Fibroblast of skin of right quadriceps (primary cell): ENCODE measurements at regions not wholly inside any gene's neighbourhood (a gene's known extent, or its start where the extent isn't known, plus 50 kb on each side); places are given as distances from the start of the nearest gene placed in this dataset.
A peak's percentile ranks its signal among the peaks of the same experiment; 100 is the strongest.

Experiments used
- DNase-seq: peaks from one replicate; pipeline ENCODE4 v3.0.0-alpha.2; 2013

- DNase-seq: no peak
Measured at GRCh38 chr4:24279469-24279868, 304.9 kb downstream of the DHX15 start.

DNA sequence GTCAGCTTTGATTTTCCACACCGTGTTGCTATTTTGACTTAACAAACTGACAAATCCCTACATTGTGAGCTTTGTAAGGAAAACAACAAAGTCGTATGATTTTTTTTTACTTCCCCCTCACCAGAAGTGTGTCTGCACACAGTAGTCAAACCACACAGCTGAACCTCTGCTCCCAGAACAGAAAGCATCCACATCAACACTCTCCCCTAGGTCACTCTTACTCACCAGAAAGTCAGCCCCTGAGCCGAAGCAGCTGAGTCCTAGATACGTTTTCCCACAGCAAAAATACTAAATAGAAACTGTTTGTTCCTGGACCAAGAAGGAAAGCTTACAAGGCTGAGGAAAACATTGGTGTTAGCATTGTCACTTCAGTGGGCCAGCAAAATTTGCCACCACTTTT is 305.7 kb downstream of the DHX15 start:
- DNase-seq: peak; percentile 2

DNA sequence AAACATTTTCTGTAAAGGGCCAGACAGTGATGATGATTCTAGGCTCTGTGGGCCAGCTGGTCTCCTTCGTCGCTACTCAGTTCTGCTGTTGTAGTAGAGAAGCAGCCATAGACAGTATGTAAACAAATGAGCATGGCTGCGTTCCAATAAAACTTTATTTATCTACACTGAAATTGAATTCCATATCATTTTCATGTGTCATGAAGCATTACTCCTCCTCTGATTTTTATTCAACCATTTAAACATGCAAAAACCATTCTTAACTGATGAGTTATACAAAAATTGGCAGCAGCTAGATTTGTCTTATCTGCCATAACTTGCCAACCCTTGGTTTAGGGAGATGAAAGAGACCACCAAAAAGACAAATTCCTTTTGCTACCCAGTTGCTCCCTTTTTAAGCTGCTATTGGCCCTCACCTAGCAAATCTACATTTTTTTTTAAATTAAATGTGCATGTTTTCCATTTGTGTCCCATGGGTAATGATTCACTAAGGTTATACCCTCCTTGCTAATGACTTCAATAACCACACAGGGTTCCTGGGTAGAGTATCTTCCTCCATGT is 309.9 kb downstream of the DHX15 start:
- DNase-seq: peak; percentile 74

DNA sequence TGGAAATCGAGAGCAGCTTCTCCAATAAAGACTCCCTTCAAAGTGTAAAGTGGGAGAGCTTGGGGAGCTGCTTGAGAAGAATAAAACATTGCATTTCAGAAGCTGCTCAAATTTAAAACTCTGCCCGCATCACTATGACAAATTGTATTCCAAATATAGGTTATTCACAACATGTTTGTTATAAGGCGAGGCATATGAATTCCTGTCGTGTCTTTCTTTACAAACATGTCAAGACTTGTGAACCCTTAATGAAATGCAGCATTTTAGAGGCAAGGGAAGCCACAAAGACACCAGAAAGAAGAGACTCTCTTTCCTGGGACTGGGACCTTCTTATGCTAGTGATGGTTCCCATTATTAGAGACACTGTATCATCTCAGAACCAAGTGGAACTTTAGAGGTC is 311.2 kb downstream of the DHX15 start:
- DNase-seq: peak; percentile 2

- DNase-seq: peak; percentile 77
Measured at GRCh38 chr4:24266951-24267722, 317.2 kb downstream of the DHX15 start.

- no peak for DNase-seq
Measured at GRCh38 chr4:24265989-24266388, 318.4 kb downstream of the DHX15 start.

GRCh38 chr4:24262616-24263015 is 321.7 kb downstream of the DHX15 start:
- DNase-seq: peak; percentile 27

GRCh38 chr4:24262084-24262483 is 322.3 kb downstream of the DHX15 start:
- DNase-seq: no peak

GRCh38 chr4:24260923-24261564 is 323.3 kb downstream of the DHX15 start:
- DNase-seq: no peak

DNA sequence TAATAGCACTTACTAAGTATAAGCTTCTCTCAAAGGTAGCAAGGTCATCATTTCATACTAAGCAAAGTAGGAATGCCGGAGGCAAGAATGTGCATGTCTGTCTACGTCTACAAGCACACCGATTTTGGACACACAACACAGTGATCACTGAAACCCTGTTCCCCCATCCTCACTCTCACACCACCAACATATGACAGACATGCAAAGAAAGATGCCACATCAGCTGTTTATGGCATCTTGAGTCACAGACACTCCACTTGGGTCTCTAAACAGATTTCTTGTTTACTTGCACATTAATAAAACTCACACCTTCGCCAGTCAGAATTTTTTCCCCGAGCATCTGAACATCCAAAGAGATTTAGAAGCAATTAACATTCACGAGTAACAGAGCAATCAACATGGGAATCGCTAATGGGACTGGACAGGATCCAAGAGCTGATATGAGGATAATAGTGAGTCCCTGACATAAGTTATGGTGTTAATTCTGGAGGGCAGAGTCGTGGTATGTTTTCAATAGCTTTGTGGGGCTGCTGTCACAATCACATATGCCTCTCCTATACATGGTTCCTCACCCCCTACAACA is 324.1 kb downstream of the DHX15 start:
- DNase-seq: no peak

GRCh38 chr4:24256547-24256946 is 327.8 kb downstream of the DHX15 start:
- DNase-seq: no peak

- peak; percentile 4 for DNase-seq
Measured at GRCh38 chr4:24256066-24256465, 328.3 kb downstream of the DHX15 start.

DNA sequence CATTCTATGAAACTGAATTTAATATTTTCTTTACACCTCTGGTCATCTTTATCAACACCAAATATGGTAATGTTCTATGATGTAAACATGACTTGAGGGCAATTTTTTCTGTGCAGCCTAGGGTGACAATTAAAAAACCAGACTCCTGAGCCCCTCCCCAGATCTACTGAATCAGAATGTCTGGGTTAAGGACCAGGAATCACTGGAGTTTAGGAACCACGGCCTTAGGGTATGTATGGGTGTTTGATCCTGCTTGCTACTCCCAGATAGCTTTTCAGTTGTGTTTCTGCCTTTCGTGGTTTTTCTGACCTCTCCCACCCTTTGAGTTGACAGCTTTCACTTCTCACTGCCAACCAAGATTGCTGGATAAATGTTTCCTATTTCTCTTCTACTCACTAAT is 332.2 kb downstream of the DHX15 start:
- no peak for DNase-seq

DNA sequence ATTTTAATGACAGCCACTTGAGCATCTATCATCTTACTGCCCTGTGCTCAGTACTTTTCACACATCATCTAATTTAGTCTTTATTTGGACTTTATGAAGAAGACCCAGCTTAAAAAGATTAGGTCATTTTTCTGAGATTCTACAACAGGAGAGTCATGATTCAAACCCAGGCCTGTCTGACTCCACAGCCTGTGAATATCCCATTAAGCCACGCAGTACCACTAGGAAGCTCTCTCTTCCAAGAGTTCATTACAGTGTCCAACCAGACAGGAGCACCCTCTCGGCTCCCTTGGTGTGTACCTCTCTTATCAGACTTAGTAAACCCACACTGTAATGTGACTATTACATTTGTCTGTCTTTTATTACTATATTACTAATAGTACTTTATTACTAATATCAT is 332.8 kb downstream of the DHX15 start:
- no peak for DNase-seq

GRCh38 chr4:24249972-24250371 is 334.4 kb downstream of the DHX15 start:
- no peak for DNase-seq

DNA sequence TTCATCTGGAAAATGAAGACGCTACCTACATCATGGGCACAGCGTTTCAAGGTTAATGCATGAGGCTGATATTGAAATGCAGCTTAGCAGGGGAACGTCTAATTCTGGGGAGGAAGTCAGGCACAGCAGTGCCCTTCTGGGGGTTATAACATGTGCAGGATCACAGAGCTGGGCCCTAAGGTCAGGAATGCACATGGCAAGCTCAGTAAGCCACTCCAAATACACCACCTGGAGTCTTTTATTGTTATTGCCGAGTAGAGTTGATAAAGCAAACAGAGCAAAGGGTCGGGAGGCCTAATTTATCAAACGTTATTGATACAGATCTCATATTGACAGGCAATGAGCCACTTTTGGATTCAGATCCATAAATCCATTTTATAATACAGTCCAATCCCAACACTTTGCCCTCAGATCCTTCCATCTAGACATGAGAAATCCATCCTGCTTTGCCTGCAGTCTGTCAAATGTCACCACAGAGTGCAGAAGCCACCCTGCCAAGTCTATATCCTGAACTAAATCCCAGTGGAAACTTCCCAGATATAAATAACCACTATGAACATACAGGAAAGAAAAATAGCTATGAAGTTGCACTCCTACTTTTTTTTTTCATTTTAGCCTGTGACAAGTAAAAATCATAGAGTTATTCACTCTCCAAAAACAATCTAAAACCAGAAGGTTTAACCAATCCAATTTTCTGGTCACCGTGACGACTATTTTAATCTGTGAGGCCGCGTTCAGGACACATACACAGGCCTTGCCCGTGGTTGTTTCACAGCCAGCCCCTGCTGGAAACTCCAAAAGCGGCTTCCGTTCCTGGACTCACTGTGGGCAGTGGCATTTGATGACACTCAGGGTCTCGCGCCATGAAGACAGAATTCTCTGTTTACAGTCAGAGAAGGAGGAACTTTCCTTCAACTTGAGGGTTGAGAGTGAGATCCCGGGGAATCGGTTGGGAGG is 335.4 kb downstream of the DHX15 start:
- no peak for DNase-seq

DNA sequence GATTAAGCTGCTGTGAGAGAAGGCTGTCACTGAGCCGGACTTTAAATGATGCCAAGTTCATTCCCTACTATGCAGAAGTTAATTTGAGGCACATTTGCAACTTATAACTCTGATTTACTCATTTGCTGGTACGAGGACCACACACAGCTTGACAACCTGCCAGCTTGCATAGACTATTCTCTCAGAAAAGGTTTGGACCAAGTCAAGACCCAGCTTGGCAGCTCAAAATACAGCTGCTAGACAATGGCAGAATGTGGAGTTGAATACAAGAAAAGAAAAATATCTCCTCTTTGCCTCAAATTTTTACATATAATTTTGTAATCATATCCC is 338.9 kb downstream of the DHX15 start:
- DNase-seq: peak; percentile 4

GRCh38 chr4:24244663-24245490 is 339.5 kb downstream of the DHX15 start:
- peak; percentile 6 for DNase-seq

GRCh38 chr4:24243641-24244040 is 340.7 kb downstream of the DHX15 start:
- no peak for DNase-seq

DNA sequence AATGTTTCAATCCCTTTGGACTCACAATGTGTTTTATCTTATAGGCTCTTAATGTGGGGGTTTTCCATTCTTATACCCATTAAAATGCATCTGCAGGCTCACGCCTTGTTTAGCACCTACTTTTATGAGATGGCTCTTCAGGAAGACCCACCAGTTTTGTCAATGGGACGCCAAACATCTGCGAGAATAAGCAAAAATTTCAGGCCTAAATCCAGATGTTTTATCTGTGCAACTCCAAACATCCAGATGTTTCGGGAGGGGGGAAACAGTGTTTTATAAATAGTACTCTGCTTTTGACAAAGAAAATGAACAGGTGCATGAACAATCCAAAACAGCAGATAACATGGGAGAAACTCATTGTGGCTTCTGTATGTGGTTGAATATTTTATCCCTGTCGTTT is 342.8 kb downstream of the DHX15 start:
- no peak for DNase-seq

DNA sequence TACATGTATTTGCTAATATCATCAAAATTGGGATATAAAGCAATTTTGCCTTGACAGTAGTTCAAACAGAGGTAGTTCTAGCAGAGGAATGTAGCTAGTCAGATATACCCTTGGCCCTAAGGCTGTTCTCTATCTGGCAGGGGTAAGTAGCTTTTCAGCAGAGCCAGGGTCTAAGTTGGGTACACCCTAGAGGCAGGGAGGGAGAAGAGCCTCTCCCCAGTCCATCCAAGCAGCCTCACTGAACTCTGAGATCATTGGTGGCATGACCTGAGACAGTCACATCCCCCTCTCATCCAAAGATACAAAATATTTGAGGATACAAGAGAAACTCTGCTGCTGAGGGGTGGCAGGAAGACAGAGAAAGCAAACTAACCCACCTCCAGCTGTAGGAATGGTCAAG is 343.7 kb downstream of the DHX15 start:
- no peak for DNase-seq

- no peak for DNase-seq
Measured at GRCh38 chr4:24237709-24238108, 346.6 kb downstream of the DHX15 start.
